ENCODE measurements at regions not wholly inside any gene's neighbourhood (a gene's known extent, or its start where the extent isn't known, plus 50 kb on each side); places are given as distances from the start of the nearest gene placed in this dataset.

- DNase-seq (ENCODE audit: low read depth) (no peak), FAIRE-seq (no peak)
- H3K4me3 Mint-ChIP-seq (ENCODE audit: unreplicated experiment), result no peak overlapping the region
- Histone ChIP-seq H3K27ac (ENCODE audit: low read depth, low read length) (no peak overlapping the region), H3K9ac (ENCODE audit: low read length) (no peak overlapping the region), H3K36me3 (ENCODE audit: insufficient read depth, low read length) (no peaks in the 10 kb centered on the region), H3K9me3 (ENCODE audit: insufficient read depth, low read depth, low read length) (no peaks in the 10 kb centered on the region), H3K4me1 (ENCODE audit: insufficient read depth, low read length) (no peaks in the 10 kb centered on the region), H3K4me3 (ENCODE audit: insufficient read depth, low read depth, low read length) (no peak overlapping the region), H3K4me2 (ENCODE audit: low read length) (no peak overlapping the region), H3K79me2 (ENCODE audit: insufficient read depth, low read length) (no peaks in the 10 kb centered on the region), H4K20me1 (ENCODE audit: insufficient read depth, low read length) (no peaks in the 10 kb centered on the region), H2AFZ (ENCODE audit: low read depth, low read length) (no peak overlapping the region), H3K27me3 (ENCODE audit: insufficient read depth, low read length) (no peaks in the 10 kb centered on the region)
- no peaks in the 10 kb centered on the region for H3K9me3 Mint-ChIP-seq (ENCODE audit: unreplicated experiment)
- no peaks in the 10 kb centered on the region for H3K4me1 Mint-ChIP-seq (ENCODE audit: low read depth, unreplicated experiment)
- H3K36me3 Mint-ChIP-seq (ENCODE audit: low read depth, unreplicated experiment), result no peaks in the 10 kb centered on the region
- H3K27me3 Mint-ChIP-seq (ENCODE audit: low read depth, unreplicated experiment), result no peaks in the 10 kb centered on the region
- H3K27ac Mint-ChIP-seq (ENCODE audit: unreplicated experiment), result no peak overlapping the region
- TF ChIP-seq CTCF (IDR thresholded peaks at IDR 0.05; ENCODE audit: insufficient read depth, low read depth, low read length) (no peak), EZH2 (IDR thresholded peaks at IDR 0.05; ENCODE audit: insufficient read depth, low read length) (no peak)
Observed at GRCh38 chr11:42299780-42300179, 840.3 kb upstream of the LRRC4C start.

- Histone ChIP-seq H3K9me3 (ENCODE audit: insufficient read depth, low read depth, low read length) (no peaks in the 10 kb centered on the region), H3K9ac (ENCODE audit: low read length) (no peak overlapping the region), H3K4me3 (ENCODE audit: insufficient read depth, low read depth, low read length) (no peak overlapping the region), H3K79me2 (ENCODE audit: insufficient read depth, low read length) (no peaks in the 10 kb centered on the region), H3K36me3 (ENCODE audit: insufficient read depth, low read length) (no peaks in the 10 kb centered on the region), H3K4me2 (ENCODE audit: low read length) (no peak overlapping the region), H3K4me1 (ENCODE audit: insufficient read depth, low read length) (no peaks in the 10 kb centered on the region), H2AFZ (ENCODE audit: low read depth, low read length) (no peak overlapping the region), H3K27ac (ENCODE audit: low read depth, low read length) (no peak overlapping the region), H4K20me1 (ENCODE audit: insufficient read depth, low read length) (no peaks in the 10 kb centered on the region), H3K27me3 (ENCODE audit: insufficient read depth, low read length) (no peaks in the 10 kb centered on the region)
- H3K4me1 Mint-ChIP-seq (ENCODE audit: low read depth, unreplicated experiment), result no peaks in the 10 kb centered on the region
- DNase-seq (ENCODE audit: low read depth) (no peak), FAIRE-seq (no peak)
- H3K36me3 Mint-ChIP-seq (ENCODE audit: low read depth, unreplicated experiment), result no peaks in the 10 kb centered on the region
- no peaks in the 10 kb centered on the region for H3K9me3 Mint-ChIP-seq (ENCODE audit: unreplicated experiment)
- H3K27me3 Mint-ChIP-seq (ENCODE audit: low read depth, unreplicated experiment), result no peaks in the 10 kb centered on the region
- no peak overlapping the region for H3K4me3 Mint-ChIP-seq (ENCODE audit: unreplicated experiment)
- TF ChIP-seq CTCF (IDR thresholded peaks at IDR 0.05; ENCODE audit: insufficient read depth, low read depth, low read length) (no peak), EZH2 (IDR thresholded peaks at IDR 0.05; ENCODE audit: insufficient read depth, low read length) (no peak)
- no peak overlapping the region for H3K27ac Mint-ChIP-seq (ENCODE audit: unreplicated experiment)
Observed at GRCh38 chr11:42301777-42302176, 842.3 kb upstream of the LRRC4C start.

- DNase-seq (ENCODE audit: low read depth) (no peak), FAIRE-seq (no peak)
- Histone ChIP-seq H3K4me3 (ENCODE audit: insufficient read depth, low read depth, low read length) (no peak overlapping the region), H3K9me3 (ENCODE audit: insufficient read depth, low read depth, low read length) (no peaks in the 10 kb centered on the region), H4K20me1 (ENCODE audit: insufficient read depth, low read length) (no peaks in the 10 kb centered on the region), H3K27me3 (ENCODE audit: insufficient read depth, low read length) (no peaks in the 10 kb centered on the region), H2AFZ (ENCODE audit: low read depth, low read length) (no peak overlapping the region), H3K79me2 (ENCODE audit: insufficient read depth, low read length) (no peaks in the 10 kb centered on the region), H3K4me2 (ENCODE audit: low read length) (no peak overlapping the region), H3K9ac (ENCODE audit: low read length) (no peak overlapping the region), H3K4me1 (ENCODE audit: insufficient read depth, low read length) (peaks cover 10% of the 10 kb centered on the region), H3K27ac (ENCODE audit: low read depth, low read length) (no peak overlapping the region), H3K36me3 (ENCODE audit: insufficient read depth, low read length) (no peaks in the 10 kb centered on the region)
- Mint-ChIP-seq H3K27me3 (ENCODE audit: low read depth, unreplicated experiment) (no peaks in the 10 kb centered on the region), H3K36me3 (ENCODE audit: low read depth, unreplicated experiment) (no peaks in the 10 kb centered on the region), H3K4me3 (ENCODE audit: unreplicated experiment) (no peak overlapping the region), H3K9me3 (ENCODE audit: unreplicated experiment) (peaks cover 2% of the 10 kb centered on the region), H3K27ac (ENCODE audit: unreplicated experiment) (no peak overlapping the region), H3K4me1 (ENCODE audit: low read depth, unreplicated experiment) (peaks cover 7% of the 10 kb centered on the region)
- TF ChIP-seq EZH2 (IDR thresholded peaks at IDR 0.05; ENCODE audit: insufficient read depth, low read length) (no peak), CTCF (IDR thresholded peaks at IDR 0.05; ENCODE audit: insufficient read depth, low read depth, low read length) (no peak)
Observed at GRCh38 chr11:42311514-42311913, 852.1 kb upstream of the LRRC4C start.
